DMS153 treated with DMSO at 0.1 percent for 48 hours (cell line): ENCODE measurements at regions not wholly inside any gene's neighbourhood (a gene's known extent, or its start where the extent isn't known, plus 50 kb on each side); places are given as distances from the start of the nearest gene placed in this dataset.
"Not testable (repeated sequence)": the region's sequence is repeated elsewhere in the genome, so short reads cannot be mapped to it uniquely, and the experiment has no call there.

Source experiments
- DNase-seq: peaks from one replicate; lab custom pipeline; 2025; ENCODE audit not compliant: unreplicated experiment; lab: John Stamatoyannopoulos, UW

DNA sequence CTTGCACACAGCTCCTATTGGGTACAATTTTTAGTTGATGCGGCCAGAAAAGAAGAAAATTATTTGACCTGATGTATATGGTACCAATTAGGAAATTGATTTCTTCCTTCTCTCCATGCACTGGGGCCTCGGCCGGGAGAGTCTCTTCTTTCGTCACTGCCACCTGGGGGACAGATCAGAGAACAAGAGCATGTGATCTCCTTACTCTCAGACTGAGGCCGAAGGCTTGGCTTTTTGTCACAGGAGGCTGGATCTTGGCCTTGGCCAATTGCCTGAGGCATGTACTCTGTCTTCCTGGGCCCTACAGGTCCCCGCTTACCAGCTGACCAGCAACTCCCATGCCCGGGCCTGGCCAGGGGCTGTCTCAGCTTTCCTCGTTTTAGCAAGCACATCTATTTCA, 330.3 kb downstream of the KLF13 start:
- DNase-seq: not testable (repeated sequence)

DNA sequence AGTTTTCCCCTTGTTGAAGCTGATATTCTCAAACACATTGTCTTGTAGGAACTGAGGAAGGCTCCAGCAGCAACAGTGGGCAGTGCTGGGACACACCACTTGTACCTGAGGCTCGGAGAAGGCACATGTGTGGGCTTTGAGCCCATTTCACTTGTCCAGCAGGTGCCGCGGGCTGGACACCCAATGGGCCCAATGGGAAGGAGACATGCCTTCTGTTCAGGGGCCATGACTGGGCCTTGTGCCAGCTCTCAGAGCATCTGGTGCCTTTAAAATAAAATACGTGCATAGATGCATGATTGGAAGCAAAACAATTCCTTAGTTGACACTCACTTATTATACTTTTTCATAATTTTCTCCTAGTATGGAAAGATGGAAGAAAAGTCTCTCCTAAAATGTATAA, 334.2 kb downstream of the KLF13 start:
- DNase-seq: no peak

DNA sequence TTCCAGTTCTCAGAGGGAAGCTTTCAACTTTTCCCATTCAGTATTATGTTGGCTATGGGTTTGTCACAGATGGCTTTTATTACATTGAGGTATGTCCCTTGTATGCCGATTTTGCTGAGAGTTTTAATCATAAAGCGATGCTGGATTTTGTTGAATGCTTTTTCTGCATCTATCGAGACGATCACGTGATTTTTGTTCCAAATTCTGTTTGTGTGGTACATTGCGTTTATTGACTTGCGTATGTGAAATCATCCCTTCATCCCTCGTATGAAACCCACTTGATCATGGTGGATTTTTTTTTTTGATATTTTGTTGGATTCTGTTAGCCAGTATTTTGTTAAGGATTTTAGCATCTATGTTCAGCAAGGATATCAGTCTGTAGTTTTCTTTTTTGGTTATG, 339.1 kb downstream of the KLF13 start:
- DNase-seq: not testable (repeated sequence)

DNA sequence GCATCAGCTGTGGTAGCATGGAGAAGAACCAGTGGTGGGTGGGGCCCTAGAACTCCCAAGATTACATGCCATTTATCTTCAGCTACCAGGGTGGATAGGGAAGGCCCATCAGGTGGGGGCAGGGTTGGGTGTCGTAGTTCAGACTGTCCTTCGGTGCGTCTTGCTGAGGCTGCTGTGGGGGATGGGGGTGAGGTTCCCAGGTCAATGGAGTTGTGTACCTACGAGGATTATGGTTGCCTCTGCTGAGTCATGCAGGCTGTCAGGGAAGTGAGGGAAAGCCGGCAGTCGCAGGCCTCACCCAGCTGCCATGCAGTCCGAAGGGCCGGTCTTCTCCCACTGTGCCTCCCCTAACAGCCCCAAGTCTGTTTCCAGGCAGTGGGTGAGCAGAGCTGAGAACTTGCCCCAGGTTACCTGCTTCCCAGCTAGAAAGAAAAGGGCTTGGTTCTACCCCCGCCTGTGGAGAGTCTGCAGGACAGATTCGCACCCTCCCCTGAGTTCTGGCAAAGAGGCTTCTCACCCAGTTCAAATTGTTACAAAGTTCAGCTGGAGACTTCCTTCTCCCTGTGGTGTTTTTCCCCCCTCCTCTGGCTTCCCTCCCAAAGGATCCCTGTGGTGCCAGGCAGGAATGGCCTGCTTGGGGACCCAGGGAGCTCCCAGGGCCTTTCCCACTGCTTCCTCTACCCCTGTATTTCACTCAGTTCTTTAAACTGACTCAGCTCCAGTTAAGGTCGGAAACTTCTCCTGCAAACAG, 342.7 kb downstream of the KLF13 start:
- not testable (repeated sequence) for DNase-seq

DNA sequence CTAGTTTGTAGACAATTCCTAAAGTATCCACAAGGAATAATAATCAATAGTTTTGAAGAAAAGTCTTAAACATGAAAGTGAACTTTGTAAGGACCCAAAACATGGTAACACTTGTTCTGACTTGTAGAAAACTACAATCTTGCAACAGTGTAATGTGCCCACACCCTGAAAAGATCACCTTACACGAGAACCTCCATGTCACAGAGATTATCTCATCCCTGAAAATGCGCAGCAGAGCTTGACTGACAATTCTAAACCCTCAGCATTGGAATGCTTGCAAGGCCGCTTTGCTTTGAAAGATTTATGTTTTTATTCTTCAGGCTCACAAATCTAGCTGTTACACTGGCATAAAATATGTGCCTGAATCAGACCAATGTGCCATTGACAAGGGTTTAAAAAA, 346.6 kb downstream of the KLF13 start:
- DNase-seq: not testable (repeated sequence)

DNA sequence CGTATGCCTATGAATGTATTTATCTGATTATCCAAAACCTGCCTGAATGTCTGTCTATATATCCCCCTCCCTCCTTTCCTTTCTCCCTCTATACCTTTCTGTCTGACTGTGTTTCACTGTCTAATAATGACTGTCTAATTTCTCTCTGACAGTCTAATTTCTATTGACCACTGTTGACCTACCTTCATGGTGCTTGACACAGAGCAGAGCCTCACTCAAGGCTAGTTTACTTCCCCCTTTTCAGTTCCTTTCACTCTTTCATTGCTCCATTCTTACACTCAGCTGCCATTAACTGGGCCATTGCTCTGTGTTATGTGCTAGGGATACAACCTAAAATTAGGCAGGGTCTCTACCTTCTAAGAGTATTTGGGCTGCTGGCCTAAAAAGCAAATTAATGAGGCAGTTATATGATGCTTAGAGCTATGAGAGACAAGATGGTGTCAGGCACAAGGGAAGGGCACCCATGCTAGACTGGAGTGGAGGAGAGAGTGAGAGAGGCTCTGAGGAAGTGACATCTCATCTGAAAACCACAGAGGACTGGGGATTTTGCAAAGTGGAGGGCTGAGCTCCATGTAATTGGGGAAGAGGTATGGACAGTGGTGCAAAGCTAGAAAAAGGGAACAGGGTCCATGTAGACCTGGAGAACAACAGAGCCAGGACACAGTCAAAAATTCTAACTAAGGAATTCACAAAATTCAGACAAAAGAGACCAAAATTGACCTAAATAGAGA, 348.6 kb upstream of the CHRNA7 start:
- DNase-seq: not testable (repeated sequence)

DNA sequence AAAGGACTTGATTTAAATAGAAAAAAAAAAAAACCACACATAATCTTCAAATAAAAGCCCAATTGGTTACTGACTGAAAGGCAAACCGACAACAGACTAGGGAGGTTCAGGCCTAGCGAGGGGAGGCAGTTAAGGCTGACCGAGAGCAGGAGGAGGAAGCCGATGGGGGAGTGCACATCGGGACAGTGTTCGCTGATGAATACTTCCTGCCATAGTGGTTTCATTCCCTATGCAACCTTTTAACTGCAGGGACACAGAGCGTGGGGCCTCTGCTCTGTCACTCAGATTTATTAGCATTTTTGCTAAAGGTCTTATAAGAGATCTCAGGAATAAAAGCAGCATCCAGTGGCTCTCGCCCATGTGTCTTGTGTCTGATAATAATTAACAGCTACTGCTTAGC, 343.2 kb upstream of the CHRNA7 start:
- not testable (repeated sequence) for DNase-seq

DNA sequence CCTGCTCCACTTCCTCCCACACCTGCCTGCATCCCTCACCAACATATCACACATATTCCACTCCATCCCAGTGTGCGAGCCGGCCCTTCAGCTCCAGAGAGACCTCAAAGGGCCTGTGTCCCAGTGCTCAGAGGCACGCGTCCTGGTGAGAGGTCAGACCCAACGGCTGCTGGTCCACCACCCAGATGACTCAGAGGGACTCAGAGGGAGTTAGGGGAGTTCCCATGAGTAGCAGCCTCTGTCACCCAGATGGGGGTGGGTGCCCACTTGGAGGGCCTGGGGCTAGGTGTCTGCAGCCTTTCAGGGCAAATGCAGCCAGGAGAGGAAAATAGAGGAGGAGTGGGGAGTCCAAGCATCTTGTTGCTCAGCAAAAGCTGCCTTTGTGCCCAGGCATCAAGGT, 333.8 kb upstream of the CHRNA7 start:
- not testable (repeated sequence) for DNase-seq

DNA sequence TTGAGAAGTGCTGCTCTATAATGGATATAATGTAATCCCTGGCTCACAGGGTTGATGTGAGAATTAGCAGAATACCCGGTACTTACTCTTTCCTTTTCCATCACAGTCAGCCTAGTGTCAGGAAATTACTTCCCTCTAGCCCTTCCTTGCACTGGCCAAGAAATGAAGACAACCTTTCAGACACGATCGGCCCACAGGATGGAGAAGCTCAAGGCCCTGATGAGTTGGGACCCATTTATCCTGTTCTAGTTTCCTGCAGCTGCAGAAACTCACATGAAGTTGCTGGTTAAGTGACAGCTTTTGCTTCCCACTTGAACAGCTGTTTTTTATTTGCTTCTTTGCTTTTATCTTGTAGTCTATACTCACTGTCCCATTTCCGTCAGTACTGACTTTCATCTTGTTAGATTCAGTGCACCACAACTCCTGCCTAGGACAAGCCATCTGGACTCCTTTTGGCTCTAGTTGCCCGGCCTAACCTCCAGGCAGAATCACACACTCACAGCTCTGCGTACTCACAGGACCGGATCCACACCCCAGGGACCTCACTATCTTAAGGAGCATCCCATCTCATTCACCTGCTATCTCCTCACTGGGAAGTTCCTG, 325.1 kb upstream of the CHRNA7 start:
- not testable (repeated sequence) for DNase-seq

DNA sequence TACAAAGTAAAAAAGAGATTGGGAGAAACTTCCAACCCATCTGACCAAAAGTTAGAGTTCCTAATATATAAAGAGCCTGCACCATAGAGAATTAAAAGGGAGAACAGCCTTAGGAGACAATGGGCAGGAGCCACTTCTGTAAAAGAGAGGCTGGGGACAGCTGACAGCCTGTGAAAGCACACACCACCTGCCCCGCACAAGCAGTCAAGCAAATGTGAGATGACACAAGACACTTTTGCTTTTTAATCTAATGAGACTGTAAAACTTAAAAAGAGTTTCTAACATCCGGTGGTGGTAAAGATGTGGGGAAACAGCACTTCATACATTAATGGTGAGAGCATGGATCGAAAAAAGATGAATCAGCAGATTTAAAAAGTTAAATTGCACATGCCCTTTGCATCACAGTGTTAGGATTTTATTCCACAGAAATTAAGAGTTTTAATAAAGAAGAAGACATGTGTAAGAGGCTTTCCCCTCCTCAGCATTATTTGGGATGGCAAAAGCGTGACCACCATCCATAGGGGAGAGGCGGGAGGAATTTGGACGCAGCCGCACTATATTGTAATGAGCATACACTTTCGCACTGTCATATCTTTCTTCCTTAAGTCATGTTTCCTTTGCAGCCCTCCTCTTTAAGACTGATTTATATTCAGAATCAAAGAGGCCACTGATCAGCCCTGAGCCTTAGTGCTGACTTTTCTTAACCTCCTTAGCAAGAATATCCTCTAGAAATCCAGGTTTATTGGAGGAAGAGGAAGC, 322.2 kb upstream of the CHRNA7 start:
- not testable (repeated sequence) for DNase-seq

DNA sequence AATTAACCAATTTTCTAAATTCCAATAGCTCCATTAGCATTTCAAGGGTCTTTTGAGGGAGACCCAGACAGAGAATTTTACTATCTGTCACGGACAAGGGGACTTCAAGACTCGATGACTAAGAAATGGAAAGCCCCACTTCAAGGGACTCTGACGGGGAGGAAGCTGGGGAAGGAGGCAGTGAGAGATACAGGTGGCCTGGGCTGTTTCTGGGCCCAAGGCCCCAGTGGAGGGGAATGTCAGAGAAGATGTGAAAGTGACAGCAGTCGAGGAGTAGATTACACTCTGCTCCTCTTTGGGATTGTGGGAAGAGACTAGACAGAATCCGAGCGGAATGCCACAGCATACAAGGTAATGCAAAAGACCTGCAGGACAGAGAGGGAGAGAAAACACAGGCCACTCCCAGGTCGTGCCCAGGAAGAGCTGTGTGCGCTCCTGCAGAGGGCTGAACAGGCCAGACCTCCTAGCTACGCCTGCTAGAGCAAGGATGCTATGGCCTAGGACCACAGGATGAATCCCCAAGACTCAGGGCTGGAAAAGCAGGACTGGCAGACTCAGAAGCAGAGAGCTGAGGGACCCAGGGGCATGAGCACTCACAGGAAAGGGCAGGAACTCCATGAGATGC, 321.5 kb upstream of the CHRNA7 start:
- not testable (repeated sequence) for DNase-seq

DNA sequence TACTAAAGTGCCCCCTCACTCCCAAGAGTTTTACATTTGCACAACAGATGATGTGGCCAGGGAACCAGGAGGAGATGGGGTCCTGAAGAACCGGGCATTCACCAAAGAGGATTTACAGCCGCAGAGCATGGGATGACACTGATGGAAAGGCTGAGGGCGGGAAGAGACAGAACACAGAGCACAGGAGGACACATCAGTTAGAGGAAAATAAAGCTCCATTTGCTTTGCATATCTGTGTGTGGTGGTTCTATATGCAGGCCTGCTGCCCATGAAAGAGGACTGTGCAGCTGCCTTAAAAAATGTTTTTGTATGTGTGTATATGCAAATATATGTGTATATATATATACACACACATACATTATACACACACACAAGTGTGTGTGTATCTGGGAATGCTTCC, 320.8 kb upstream of the CHRNA7 start:
- not testable (repeated sequence) for DNase-seq

DNA sequence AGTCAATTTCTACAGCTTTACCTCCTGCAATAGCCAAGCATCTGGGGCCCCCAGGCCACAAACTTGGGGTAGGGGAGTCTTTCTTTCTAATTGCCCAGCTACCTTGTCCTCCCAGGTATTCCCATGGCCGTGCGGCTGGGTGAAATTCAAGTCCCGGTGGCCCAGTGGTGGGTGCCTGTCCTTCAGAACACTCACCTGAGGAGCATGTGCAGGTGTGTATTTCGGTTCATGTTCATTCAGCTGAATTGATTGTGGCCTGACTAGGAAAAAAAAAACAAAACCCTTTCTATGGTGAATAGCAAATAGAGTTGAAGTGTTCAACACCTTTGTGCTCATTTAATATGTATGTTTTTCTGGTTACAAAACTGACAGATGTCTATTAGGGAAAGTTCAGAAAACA, 319.5 kb upstream of the CHRNA7 start:
- not testable (repeated sequence) for DNase-seq

DNA sequence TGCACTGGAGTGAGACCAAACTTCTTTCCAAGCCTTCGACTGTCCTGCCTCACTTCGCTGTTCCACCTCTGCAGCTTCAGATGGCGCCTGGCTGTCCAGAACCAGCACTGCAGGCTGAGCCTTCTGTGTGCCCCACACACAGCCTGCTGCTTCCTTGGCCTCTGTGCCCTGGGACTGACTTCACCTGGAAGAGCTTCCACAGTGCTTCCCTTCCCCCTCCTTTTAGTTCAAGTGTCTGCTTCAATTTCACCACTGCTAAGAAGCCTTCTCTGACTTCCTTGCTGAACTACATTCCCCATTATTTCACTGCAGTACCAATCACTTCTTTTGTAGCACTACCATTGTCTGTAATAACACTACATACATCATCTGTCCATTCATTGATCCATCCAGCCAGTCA, 315.1 kb upstream of the CHRNA7 start:
- not testable (repeated sequence) for DNase-seq

DNA sequence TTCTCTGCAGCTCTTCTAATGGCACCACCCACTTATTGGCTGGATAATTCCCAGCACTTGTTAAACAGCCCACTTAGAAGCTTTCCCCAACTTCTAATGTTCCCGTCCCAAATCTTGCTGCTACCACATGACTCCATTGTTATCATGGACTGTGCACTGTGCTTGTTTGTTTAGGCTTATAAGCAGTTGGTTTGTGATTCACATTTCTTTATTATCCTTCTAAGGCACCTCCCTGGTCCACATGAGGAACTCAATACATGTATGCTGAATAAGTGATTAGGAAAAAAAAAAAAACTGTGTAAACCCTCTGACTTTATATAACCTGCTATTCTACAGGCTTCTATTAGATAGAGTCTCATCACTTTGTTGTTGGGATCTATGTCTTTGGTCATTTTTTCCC, 311.7 kb upstream of the CHRNA7 start:
- not testable (repeated sequence) for DNase-seq

DNA sequence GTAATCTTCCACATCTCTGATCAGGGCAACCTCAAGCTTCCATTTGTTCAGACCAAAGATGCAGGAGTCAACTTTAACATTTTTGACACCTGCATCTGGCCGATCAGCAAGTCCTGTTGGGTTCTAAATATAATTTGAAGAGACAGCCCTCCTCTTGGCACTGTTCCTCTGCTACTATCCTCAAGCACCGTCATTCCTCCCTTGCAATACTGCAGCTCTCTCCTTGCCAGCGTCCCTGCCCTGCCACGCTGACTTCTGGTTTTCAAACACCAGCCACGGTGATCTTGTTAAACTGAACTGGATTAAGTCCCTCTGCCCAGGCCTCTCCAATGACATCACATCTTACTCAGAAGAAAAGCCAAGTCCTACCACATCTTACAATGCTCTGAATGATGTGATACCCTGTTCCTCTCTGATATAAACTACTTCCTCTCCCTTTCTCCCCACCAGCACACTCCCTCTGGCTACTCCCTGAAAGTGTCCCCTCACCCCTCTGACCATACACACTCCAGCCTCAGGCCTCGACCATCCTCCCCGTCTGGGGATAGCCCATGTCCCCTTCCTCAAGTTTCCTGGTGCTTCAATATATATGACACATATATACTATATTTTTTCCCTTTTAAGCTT, 310.8 kb upstream of the CHRNA7 start:
- DNase-seq: not testable (repeated sequence)

DNA sequence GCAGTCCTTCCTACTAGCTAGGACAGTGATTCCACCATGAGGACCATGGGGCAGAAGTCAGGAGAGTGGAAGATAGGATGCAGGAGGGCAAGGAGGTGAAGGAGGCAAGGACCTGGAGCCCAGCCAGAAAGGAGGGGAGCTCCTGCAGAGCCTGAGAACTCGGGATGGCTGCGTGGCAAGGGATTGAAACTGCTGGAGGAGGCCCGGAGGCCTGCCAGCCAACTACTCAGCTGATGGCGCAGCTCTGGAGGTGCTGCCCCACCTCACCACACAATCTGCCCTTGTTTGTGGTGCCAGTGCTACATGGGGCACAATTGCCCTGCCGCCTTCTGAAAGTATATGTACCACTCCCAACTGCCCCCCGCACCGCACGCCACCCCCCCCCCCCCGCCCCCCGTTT, 307.3 kb upstream of the CHRNA7 start:
- not testable (repeated sequence) for DNase-seq

DNA sequence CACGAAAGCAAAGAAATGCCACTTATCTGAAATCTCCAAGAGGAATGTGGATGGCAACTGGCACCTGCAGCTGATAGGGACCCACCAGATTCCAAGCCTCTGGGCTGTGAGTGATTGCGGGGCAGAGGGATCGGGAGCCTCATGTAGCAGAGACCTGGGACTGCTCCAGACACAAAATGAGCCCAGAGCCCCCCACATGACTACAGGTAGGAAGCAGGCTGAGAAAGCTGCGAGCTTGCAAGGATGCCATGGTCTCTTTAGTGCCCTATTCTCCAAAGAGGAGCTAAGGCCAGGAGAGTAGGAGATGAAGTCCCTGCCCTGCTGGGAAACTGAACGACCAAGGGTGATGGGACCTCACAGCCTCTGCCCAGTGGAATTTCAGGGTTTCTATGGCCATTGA, 305.4 kb upstream of the CHRNA7 start:
- not testable (repeated sequence) for DNase-seq

DNA sequence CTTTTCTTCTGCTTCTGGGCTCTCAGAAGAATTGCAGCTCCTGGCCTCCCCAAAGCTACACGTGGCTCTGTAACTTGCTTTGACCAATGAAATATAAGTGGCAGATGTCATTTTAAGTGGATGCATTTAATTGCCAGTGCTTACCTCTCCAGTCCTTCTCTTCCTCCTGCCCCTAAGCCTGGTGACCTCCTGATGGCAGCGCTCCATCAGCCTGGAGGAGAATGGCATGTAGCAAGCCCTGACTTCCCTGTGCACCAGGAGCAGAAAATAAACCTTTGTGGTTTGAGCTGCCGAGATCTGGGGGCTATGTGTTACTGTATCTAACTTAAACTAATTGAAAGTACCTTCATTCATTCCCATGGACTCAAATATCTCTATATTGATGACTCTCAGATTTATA, 304.7 kb upstream of the CHRNA7 start:
- DNase-seq: not testable (repeated sequence)

DNA sequence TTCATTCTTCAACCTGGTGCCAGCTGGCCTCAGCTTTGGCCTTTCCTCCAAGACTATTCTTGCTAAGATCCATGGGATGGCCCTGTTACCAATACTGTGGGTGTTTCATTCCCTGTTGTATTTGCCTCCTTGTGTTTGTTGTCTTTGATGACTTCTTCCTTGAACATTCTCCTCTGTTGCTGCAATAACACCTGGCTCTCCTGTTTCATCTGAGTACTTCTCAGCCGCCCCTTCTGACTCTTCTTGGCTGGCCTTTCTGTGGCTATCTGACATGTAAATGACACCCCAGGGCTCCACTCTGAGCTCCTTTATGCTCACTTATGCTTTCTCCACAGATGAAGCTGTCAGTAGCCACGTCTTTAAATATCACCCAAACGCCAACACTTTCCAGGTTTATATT, 302.7 kb upstream of the CHRNA7 start:
- no peak for DNase-seq
